ENCODE measurements at regions not wholly inside any gene's neighbourhood (a gene's known extent, or its start where the extent isn't known, plus 50 kb on each side); places are given as distances from the start of the nearest gene placed in this dataset.

- no peak for DNase-seq (ENCODE audit: low read depth)
Measured at GRCh38 chr1:87820668-87821334, 492.1 kb downstream of the LMO4 start.

- no peak for DNase-seq (ENCODE audit: low read depth)
Measured at GRCh38 chr1:87821335-87821697, 492.6 kb downstream of the LMO4 start.

- no peak for DNase-seq (ENCODE audit: low read depth)
Measured at GRCh38 chr1:87826681-87827251, 498.1 kb downstream of the LMO4 start.

- no peak for DNase-seq (ENCODE audit: low read depth)
Measured at GRCh38 chr1:87829360-87829759, 500.7 kb downstream of the LMO4 start.

- no peak for DNase-seq (ENCODE audit: low read depth)
Measured at GRCh38 chr1:87830432-87830978, 501.8 kb downstream of the LMO4 start.

GRCh38 chr1:87833166-87833565 is 504.5 kb downstream of the LMO4 start:
- DNase-seq (ENCODE audit: low read depth), result no peak

- no peak for DNase-seq (ENCODE audit: low read depth)
Measured at GRCh38 chr1:87834151-87834550, 505.5 kb downstream of the LMO4 start.

GRCh38 chr1:87834941-87835340 is 506.3 kb downstream of the LMO4 start:
- DNase-seq (ENCODE audit: low read depth), result peak; percentile 22

GRCh38 chr1:87840767-87841166 is 512.1 kb downstream of the LMO4 start:
- no peak for DNase-seq (ENCODE audit: low read depth)

- no peak for DNase-seq (ENCODE audit: low read depth)
Measured at GRCh38 chr1:87841332-87841731, 512.7 kb downstream of the LMO4 start.

- DNase-seq (ENCODE audit: low read depth), result no peak
Measured at GRCh38 chr1:87842156-87842555, 513.5 kb downstream of the LMO4 start.

GRCh38 chr1:87844251-87844650 is 515.6 kb downstream of the LMO4 start:
- DNase-seq (ENCODE audit: low read depth), result no peak

- no peak for DNase-seq (ENCODE audit: low read depth)
Measured at GRCh38 chr1:87851490-87851889, 522.8 kb downstream of the LMO4 start.

GRCh38 chr1:87852410-87853161 is 523.9 kb downstream of the LMO4 start:
- no peak for DNase-seq (ENCODE audit: low read depth)

GRCh38 chr1:87853576-87854351 is 525.1 kb downstream of the LMO4 start:
- DNase-seq (ENCODE audit: low read depth), result no peak

GRCh38 chr1:87863317-87863716 is 534.6 kb downstream of the LMO4 start:
- DNase-seq (ENCODE audit: low read depth), result no peak

- no peak for DNase-seq (ENCODE audit: low read depth)
Measured at GRCh38 chr1:87864676-87865075, 536.0 kb downstream of the LMO4 start.

GRCh38 chr1:87866416-87866815 is 537.7 kb downstream of the LMO4 start:
- DNase-seq (ENCODE audit: low read depth), result no peak

GRCh38 chr1:87867626-87868025 is 538.9 kb downstream of the LMO4 start:
- DNase-seq (ENCODE audit: low read depth), result peak; percentile 81

- peak; percentile 80 for DNase-seq (ENCODE audit: low read depth)
Measured at GRCh38 chr1:87869567-87869966, 540.9 kb downstream of the LMO4 start.

GRCh38 chr1:87872189-87872588 is 543.5 kb downstream of the LMO4 start:
- DNase-seq (ENCODE audit: low read depth), result no peak

- no peak for DNase-seq (ENCODE audit: low read depth)
Measured at GRCh38 chr1:87872692-87873091, 544.0 kb downstream of the LMO4 start.

All from renal cortical epithelial cell (primary cell).